ENCODE measurements at regions not wholly inside any gene's neighbourhood (a gene's known extent, or its start where the extent isn't known, plus 50 kb on each side); places are given as distances from the start of the nearest gene placed in this dataset.
"Not testable (repeated sequence)": the region's sequence is repeated elsewhere in the genome, so short reads cannot be mapped to it uniquely, and the experiment has no call there.

- no peak for DNase-seq
Observed at GRCh38 chr13:65343898-65344663, 1886.1 kb downstream of the PCDH9 start.

GRCh38 chr13:65342541-65343337 lies 1887.4 kb downstream of the PCDH9 start:
- no peak for DNase-seq

- no peak for DNase-seq
Observed at GRCh38 chr13:65339241-65339640, 1890.9 kb downstream of the PCDH9 start.

GRCh38 chr13:65336916-65337315 lies 1893.2 kb downstream of the PCDH9 start:
- DNase-seq: no peak

GRCh38 chr13:65336087-65336749 lies 1893.9 kb downstream of the PCDH9 start:
- no peak for DNase-seq

- DNase-seq: no peak
Observed at GRCh38 chr13:65330691-65331090, 1899.4 kb downstream of the PCDH9 start.

- DNase-seq: no peak
Observed at GRCh38 chr13:65330287-65330686, 1899.8 kb downstream of the PCDH9 start.

- not testable (repeated sequence) for DNase-seq
Observed at GRCh38 chr13:65323192-65323591, 1906.9 kb downstream of the PCDH9 start.

GRCh38 chr13:65321423-65321822 lies 1908.7 kb downstream of the PCDH9 start:
- not testable (repeated sequence) for DNase-seq

- DNase-seq: no peak
Observed at GRCh38 chr13:65314008-65314407, 1916.1 kb downstream of the PCDH9 start.

- DNase-seq: no peak
Observed at GRCh38 chr13:65310663-65311328, 1919.3 kb downstream of the PCDH9 start.

GRCh38 chr13:65309906-65310305 lies 1920.2 kb downstream of the PCDH9 start:
- DNase-seq: no peak

GRCh38 chr13:65308729-65309128 lies 1921.4 kb downstream of the PCDH9 start:
- not testable (repeated sequence) for DNase-seq

GRCh38 chr13:65307056-65307455 lies 1923.1 kb downstream of the PCDH9 start:
- DNase-seq: no peak

- no peak for DNase-seq
Observed at GRCh38 chr13:65302691-65303090, 1927.4 kb downstream of the PCDH9 start.

GRCh38 chr13:65301506-65301905 lies 1928.6 kb downstream of the PCDH9 start:
- no peak for DNase-seq

- DNase-seq: no peak
Observed at GRCh38 chr13:65300220-65300619, 1929.9 kb downstream of the PCDH9 start.

GRCh38 chr13:65293530-65294198 lies 1936.5 kb downstream of the PCDH9 start:
- no peak for DNase-seq

GRCh38 chr13:65292488-65292901 lies 1937.6 kb downstream of the PCDH9 start:
- DNase-seq: no peak

- no peak for DNase-seq
Observed at GRCh38 chr13:65287405-65287804, 1942.7 kb downstream of the PCDH9 start.

- no peak for DNase-seq
Observed at GRCh38 chr13:65275838-65276630, 1954.1 kb downstream of the PCDH9 start.

GRCh38 chr13:65275108-65275507 lies 1955.0 kb downstream of the PCDH9 start:
- DNase-seq: no peak

All from NCI-H1694 treated with DMSO at 0.1 percent for 48 hours (cell line).